ENCODE measurements at regions not wholly inside any gene's neighbourhood (a gene's known extent, or its start where the extent isn't known, plus 50 kb on each side); places are given as distances from the start of the nearest gene placed in this dataset.

- ATAC-seq (replicated peaks): no peak
- H3K36me3 Mint-ChIP-seq: no peaks in the 10 kb centered on the region
- no peak overlapping the region for H3K27ac Mint-ChIP-seq
- no peaks in the 10 kb centered on the region for H3K9me3 Mint-ChIP-seq
- H3K4me1 Mint-ChIP-seq: no peaks in the 10 kb centered on the region
- DNase-seq: no peak
- no peak overlapping the region for H3K4me3 Mint-ChIP-seq
- peaks cover 4 to 6% of the 10 kb centered on the region in 2 donors for H3K27me3 Mint-ChIP-seq
These were observed 91.2 kb upstream of the ELOVL6 start for GRCh38 chr4:110289601-110290100.

DNA sequence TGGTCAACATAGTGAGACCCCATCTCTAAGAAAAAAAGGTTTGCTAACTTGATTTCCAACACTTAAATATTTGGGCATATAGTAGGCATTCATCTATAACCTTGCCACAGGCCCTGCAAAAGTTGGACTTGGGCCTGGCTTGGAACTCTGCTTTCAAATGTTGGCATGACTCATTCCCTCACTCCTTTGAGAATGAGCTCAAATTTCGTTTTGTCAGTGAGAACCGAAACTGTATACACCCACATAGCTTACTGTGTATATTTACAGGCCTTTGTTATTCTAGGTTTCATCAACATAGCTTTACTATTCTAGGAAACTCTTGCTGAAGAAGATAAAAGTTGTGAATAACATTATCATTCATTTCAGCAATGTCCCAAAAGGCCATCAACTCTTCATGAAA, 88.7 kb upstream of the ELOVL6 start:
- H3K4me1 Mint-ChIP-seq: no peaks in the 10 kb centered on the region
- DNase-seq (no peak), ATAC-seq (replicated peaks) (peak; percentile 48 to 67)
- H3K27ac Mint-ChIP-seq: no peak overlapping the region
- H3K27me3 Mint-ChIP-seq: peaks cover 8 to 12% of the 10 kb centered on the region in 2 donors
- no peak overlapping the region for H3K4me3 Mint-ChIP-seq
- H3K9me3 Mint-ChIP-seq: no peaks in the 10 kb centered on the region
- no peaks in the 10 kb centered on the region for H3K36me3 Mint-ChIP-seq

DNA sequence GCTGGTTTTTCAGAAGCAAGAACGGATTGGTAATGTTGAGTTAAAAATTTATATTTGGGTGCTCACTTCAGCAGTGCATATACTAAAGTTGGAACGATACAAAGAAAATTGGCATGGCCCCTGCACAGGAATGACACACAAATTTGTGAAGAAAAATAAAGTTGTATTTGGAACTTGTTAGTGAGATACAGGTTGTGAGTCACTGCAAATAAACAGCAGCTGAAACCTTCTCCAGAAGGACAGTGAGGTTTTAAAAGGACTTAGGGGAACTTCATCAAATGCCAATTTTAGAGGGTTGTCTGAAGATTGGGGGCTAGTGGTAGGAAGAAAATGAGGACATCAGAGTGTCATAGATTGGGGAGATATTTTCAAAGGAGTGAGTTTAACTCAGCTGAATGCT, 79.7 kb upstream of the ELOVL6 start:
- ATAC-seq (replicated peaks) (no peak), DNase-seq (no peak)
- Mint-ChIP-seq H3K4me1 (no peaks in the 10 kb centered on the region), H3K27me3 (peaks cover 4% of the 10 kb centered on the region in 2 donors), H3K36me3 (no peaks in the 10 kb centered on the region), H3K9me3 (no peaks in the 10 kb centered on the region), H3K4me3 (no peak overlapping the region), H3K27ac (no peak overlapping the region)

DNA sequence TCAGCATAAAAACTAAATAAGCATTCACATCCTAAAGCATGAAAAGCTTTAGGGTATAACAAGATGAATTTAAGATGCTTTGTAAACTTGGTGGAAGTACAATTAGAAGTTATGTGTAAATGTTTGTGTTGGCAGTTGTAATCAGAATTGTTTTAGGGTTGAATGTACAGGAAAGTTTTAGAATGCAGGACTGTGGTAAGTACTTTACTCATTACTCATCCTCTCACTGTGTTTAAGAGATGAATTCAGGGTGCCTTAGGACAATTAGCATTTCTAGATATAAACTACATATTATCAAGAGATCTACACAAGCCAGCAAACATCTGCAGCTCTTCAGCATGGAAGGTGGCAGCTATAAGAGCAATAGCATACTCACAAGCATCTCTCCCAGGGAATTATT, 77.5 kb upstream of the ELOVL6 start:
- Mint-ChIP-seq H3K4me3 (no peak overlapping the region), H3K27ac (no peak overlapping the region), H3K36me3 (no peaks in the 10 kb centered on the region), H3K4me1 (peaks cover 0 to 1% of the 10 kb centered on the region in 2 donors), H3K27me3 (no peaks in the 10 kb centered on the region), H3K9me3 (no peaks in the 10 kb centered on the region)
- ATAC-seq (replicated peaks) (no peak), DNase-seq (no peak)

- Mint-ChIP-seq H3K27ac (no peak overlapping the region), H3K9me3 (no peaks in the 10 kb centered on the region), H3K4me1 (peaks cover 0 to 1% of the 10 kb centered on the region in 2 donors), H3K27me3 (no peaks in the 10 kb centered on the region), H3K36me3 (no peaks in the 10 kb centered on the region), H3K4me3 (no peak overlapping the region)
- no peak for DNase-seq
- no peak for ATAC-seq (replicated peaks)
These were observed 73.6 kb upstream of the ELOVL6 start for GRCh38 chr4:110271986-110272385.

GRCh38 chr4:110270492-110271197, 72.2 kb upstream of the ELOVL6 start:
- no peak overlapping the region for H3K27ac Mint-ChIP-seq
- no peaks in the 10 kb centered on the region for H3K9me3 Mint-ChIP-seq
- H3K27me3 Mint-ChIP-seq: no peaks in the 10 kb centered on the region
- H3K4me3 Mint-ChIP-seq: no peak overlapping the region
- peaks cover 0 to 1% of the 10 kb centered on the region in 2 donors for H3K4me1 Mint-ChIP-seq
- H3K36me3 Mint-ChIP-seq: no peaks in the 10 kb centered on the region
- DNase-seq (no peak), ATAC-seq (replicated peaks) (no peak)

- ATAC-seq (replicated peaks) (no peak), DNase-seq (no peak)
- Mint-ChIP-seq H3K4me3 (no peak overlapping the region), H3K27ac (no peak overlapping the region), H3K27me3 (no peaks in the 10 kb centered on the region), H3K36me3 (no peaks in the 10 kb centered on the region), H3K9me3 (no peaks in the 10 kb centered on the region), H3K4me1 (peaks cover 0 to 1% of the 10 kb centered on the region in 2 donors)
These were observed 70.4 kb upstream of the ELOVL6 start for GRCh38 chr4:110268790-110269189.

GRCh38 chr4:110268352-110268751, 69.9 kb upstream of the ELOVL6 start:
- ATAC-seq (replicated peaks): no peak
- Mint-ChIP-seq H3K4me1 (peaks cover 0 to 1% of the 10 kb centered on the region in 2 donors), H3K27me3 (no peaks in the 10 kb centered on the region), H3K36me3 (no peaks in the 10 kb centered on the region), H3K4me3 (no peak overlapping the region), H3K27ac (no peak overlapping the region), H3K9me3 (no peaks in the 10 kb centered on the region)
- no peak for DNase-seq

DNA sequence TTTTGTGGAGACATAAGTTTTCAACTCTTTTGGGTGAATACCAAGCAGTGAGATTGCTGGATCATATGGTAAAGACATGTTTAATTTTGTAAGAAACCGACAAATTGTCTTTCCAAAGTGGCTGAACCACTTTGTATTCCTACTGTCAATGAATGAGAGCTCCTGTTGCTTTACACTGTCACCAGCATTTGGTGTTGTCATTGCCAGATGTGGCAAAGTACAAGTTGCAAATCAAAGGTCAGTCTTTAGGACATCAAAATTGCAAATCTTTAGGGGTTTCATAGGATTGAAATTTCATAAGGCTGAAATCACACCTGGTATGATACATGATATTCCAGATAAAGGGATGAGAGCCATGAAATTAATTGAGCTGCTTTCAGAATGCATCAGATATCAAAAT, 67.7 kb upstream of the ELOVL6 start:
- Mint-ChIP-seq H3K9me3 (no peaks in the 10 kb centered on the region), H3K27ac (no peak overlapping the region), H3K36me3 (no peaks in the 10 kb centered on the region), H3K4me1 (no peaks in the 10 kb centered on the region), H3K4me3 (no peak overlapping the region), H3K27me3 (no peaks in the 10 kb centered on the region)
- DNase-seq (no peak), ATAC-seq (replicated peaks) (no peak)

DNA sequence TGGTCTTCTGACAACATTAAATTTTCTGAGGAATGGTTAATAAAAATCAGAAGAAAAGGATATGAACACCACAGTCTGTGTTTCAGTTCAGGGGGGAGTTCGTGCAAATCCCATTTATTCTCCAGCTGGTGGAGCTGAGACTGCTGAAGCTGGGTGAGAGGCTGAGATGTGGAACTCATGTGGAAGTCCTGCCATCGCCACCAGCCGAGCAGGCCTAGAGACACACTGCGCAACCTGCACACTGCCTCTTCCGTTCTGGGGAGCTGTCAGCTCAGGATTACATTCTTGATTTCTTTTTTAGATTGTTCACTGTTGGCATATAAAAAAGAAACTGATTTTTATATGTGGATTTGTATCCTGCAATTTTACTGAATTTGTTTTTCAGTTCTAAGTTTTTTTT, 66.6 kb upstream of the ELOVL6 start:
- Mint-ChIP-seq H3K27ac (no peak overlapping the region), H3K4me1 (no peaks in the 10 kb centered on the region), H3K4me3 (no peak overlapping the region), H3K9me3 (no peaks in the 10 kb centered on the region), H3K27me3 (no peaks in the 10 kb centered on the region), H3K36me3 (no peaks in the 10 kb centered on the region)
- DNase-seq (no peak), ATAC-seq (replicated peaks) (no peak)

DNA sequence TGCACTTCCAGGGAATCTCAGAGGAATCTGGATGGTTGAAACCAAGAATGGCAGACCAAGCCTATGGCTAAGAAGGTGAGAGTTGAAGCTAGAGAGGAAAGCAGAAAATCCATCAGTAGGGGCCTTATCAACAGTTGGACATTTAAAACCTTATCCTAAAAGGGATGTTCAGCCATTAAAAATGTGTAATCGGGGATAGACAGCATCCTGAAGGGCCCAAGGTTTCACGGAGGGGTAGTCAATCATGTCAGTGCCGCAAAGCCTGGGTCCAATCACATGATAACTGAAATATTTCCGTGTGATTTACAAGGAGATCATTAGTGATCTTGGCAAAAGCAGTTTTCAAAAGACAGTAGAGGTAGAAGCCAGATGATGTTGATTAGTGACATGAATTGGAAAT, 61.9 kb upstream of the ELOVL6 start:
- DNase-seq (no peak), ATAC-seq (replicated peaks) (no peak)
- Mint-ChIP-seq H3K36me3 (no peaks in the 10 kb centered on the region), H3K27ac (no peak overlapping the region), H3K4me1 (no peaks in the 10 kb centered on the region), H3K4me3 (no peak overlapping the region), H3K27me3 (no peaks in the 10 kb centered on the region), H3K9me3 (no peaks in the 10 kb centered on the region)

- Mint-ChIP-seq H3K9me3 (no peaks in the 10 kb centered on the region), H3K36me3 (no peaks in the 10 kb centered on the region), H3K4me1 (no peaks in the 10 kb centered on the region), H3K4me3 (no peak overlapping the region), H3K27ac (no peak overlapping the region), H3K27me3 (peaks cover 0 to 5% of the 10 kb centered on the region in 2 donors)
- ATAC-seq (replicated peaks) (no peak), DNase-seq (no peak)
These were observed 51.6 kb upstream of the ELOVL6 start for GRCh38 chr4:110250023-110250387.

- H3K4me1 Mint-ChIP-seq: no peaks in the 10 kb centered on the region
- peaks cover 0 to 5% of the 10 kb centered on the region in 2 donors for H3K27me3 Mint-ChIP-seq
- H3K27ac Mint-ChIP-seq: no peak overlapping the region
- no peak for DNase-seq
- no peaks in the 10 kb centered on the region for H3K36me3 Mint-ChIP-seq
- no peak overlapping the region for H3K4me3 Mint-ChIP-seq
- H3K9me3 Mint-ChIP-seq: no peaks in the 10 kb centered on the region
- ATAC-seq (replicated peaks): no peak
These were observed 50.4 kb upstream of the ELOVL6 start for GRCh38 chr4:110248831-110249253.

All from stimulated activated naive B cell treated with anti-CD40 and anti-IgM and Interleukin-4, amounts not matched to agents 10 μg/mL and 1 μg/mL and 100 μg/mL, for 72 hours (primary cell).